NCI-H146 treated with DMSO at 0.1 percent for 48 hours (cell line): ENCODE measurements at regions not wholly inside any gene's neighbourhood (a gene's known extent, or its start where the extent isn't known, plus 50 kb on each side); places are given as distances from the start of the nearest gene placed in this dataset.

Source experiments
- DNase-seq: peaks from one replicate; lab custom pipeline; 2025; ENCODE audit not compliant: unreplicated experiment; lab: John Stamatoyannopoulos, UW

DNA sequence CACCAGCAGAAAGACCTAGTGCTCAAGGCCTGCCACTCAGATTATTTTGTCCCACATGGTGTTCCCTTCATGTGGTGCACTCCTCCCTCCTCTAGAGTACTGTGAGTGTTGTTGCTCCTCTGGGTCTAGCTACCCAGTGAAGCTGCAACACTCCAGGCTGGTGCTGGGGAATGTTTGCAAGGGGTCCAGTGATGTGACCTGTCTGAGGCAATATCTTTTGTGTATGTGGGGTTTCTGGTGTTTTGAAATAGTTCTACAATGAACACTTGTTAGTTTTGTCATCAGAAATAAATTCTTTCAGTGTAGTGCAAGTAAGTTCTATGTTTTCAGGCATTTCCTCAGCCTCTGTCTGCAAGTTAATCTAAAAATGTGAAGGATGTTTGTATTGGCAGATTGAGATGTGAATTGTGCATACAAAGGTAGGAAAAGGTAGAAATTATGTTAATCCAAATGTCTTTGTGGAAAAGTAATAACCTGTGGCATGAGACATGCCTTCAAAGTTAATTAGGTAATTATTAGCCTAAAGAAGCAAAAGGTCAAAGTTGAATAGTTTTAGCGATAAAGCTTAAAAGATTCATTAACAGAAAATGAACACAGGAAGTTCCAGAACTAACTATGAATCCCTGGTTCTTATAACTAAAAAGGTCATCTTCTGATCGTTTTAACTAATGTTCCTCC lies 616.8 kb downstream of the LTN1 start:
- DNase-seq = no peak

DNA sequence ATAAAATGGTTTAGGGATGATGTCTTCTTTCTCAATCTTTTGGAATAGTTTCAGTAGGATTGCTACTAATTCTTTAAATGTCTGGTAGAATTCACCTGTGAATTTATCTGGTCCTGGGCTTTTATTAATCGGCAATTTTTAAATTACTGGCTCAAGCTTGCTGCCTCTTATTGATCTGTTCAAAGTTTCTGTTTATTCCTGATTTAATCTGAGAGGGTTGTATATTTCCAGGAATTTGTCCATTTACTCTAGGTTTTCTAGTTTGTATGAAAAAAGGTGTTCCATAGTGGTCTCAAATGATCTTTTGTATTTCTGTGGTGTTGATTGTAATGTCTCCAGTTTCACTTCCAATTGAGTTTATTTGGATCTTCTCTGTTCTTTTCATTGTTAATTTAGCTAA lies 617.8 kb downstream of the LTN1 start:
- no peak for DNase-seq

DNA sequence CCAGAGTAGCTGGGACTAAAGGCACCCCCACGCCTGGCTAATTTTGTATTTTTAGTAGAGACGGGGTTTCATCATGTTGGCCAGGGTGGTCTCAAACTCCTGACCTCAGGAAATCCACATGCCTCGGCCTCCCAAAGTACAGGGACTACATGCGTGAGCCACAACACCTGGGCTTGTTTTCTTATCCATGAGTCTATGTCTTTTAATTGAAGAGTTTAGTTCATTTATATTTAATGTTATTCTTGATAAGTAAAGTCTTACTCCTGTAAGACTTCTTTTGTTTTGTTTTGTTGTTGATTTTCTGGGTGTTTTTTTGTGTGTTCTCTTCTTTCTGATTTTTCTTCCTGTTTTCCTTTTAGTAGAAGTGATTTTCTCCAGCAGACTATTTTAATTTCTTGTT lies 621.0 kb downstream of the LTN1 start:
- DNase-seq = no peak

DNA sequence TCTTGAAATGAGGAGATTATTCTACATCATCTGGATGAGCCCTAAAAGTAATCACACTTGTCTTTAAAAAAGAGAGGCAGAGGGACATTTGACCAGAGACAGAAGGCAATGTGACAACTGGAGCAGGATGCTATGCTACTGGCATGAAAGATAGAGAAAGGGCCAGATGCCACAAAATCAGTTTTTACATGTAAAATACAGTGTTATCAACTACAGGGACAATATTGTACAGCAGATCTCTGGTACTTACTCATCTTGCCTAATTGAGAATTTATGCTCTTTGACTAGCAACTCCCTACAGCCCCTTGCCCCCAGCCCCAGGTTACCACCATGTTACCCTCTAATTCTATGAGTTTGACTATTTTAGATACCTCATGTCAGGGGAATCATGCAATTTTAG lies 633.4 kb downstream of the LTN1 start:
- DNase-seq = no peak

DNA sequence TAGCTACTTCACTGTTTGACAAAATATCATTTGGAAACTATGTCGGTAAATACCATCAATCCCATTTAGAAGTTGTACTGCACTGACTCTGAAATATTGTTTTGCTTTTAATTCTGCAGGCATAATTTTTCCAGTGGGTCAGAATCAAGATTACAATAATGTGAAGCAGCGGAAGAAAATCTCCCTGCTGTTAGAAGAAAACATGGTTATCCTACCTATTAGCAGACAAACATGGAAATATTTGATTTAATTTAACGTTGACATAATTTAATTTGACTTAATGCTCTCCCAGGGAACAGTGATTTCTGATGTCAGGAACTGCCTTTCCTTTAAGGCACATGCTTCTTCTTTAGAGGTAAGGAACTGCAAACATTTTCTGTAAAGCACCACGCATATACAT lies 634.0 kb downstream of the LTN1 start:
- DNase-seq = no peak

DNA sequence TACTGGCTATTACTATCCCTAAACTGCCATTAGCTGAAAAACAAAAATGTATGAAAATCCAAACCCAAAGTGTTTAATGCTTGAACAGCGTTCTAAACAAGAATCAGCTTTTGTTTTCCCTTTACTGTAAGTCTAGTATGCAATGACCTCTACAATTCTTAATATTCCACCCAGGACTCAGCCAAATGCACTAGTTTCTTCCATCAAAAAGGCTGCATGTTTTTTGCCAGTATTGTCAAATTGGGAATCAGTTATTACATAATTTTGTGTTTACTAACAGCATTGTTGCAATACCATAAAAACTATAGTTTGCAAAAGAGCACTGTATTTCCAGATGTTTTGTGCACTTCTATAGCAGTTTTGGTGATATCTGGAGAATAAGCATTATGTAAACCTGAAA lies 634.5 kb downstream of the LTN1 start:
- DNase-seq = no peak

DNA sequence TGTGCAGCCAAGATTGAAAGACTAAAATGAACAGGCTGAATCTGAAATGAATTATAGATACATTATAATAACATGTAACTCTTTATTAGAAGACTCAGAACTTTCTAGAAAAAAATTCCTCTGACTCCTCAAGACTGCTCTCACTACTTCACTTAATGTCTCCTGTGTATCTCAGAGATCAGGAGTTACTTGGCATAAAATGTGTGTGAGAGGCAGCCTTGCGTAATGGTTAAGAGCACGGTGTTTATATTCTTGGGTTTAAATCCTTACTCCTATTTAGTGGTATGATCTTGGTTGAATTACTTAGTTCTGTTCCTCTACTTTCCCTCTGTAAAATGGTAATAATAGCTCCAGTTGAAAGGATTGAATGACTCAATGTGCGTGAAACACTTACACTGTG lies 634.9 kb downstream of the LTN1 start:
- DNase-seq = no peak

DNA sequence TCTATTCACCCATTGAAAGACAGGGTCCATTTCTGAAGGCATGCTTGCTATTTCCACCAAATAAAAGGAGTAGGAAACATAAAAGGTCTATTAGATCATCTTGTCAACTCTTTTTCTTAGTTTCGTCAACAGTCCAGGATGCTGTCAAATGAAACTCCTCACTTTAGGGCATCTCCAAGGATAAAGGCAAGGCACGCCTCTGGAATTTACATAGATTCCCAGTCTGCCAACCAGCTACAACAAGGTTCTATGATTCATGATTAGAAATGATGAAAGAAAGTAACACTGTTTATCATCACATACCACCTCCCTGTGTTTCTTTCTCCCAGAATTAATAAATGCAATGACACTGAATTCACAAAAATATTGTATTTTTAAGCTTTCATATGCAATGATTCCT lies 636.3 kb downstream of the LTN1 start:
- DNase-seq = no peak

DNA sequence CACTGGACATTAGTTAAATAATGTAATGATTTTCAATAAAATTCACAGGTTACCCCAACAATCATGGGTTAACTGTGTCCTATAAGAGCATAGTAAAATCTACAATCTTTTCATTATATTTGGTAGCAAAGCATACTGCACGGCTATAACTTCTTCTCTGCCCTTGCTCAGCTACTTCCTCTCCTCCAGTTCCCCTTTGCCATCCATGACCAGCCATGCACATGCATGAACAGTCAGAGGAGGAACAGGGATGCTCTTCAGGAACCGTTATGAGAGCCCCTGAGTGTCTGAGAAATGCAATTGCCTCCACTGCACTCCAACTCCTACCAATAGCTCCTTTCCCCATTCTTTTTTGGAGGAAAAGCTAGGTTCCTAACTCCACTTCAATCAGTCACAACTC lies 646.7 kb downstream of the LTN1 start:
- DNase-seq = no peak

DNA sequence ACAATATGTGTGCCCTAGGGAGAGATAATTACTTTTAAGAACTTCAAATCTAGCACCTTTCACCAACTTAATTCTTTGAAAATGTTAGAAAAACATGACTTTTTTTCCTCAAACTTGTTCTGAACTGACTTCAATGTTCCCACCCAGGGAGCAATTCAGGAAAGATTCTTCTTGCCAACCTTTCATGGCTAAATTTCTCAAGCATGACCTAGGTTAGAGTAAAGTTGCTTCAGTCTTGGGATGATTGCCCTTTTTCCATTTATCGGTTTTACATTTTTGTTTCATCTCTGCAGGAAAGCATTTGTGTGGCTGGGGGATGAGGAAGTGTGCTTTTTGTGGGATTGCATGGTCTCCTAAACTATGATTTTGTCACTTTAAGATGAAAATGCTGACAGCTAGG lies 647.7 kb downstream of the LTN1 start:
- DNase-seq = no peak

DNA sequence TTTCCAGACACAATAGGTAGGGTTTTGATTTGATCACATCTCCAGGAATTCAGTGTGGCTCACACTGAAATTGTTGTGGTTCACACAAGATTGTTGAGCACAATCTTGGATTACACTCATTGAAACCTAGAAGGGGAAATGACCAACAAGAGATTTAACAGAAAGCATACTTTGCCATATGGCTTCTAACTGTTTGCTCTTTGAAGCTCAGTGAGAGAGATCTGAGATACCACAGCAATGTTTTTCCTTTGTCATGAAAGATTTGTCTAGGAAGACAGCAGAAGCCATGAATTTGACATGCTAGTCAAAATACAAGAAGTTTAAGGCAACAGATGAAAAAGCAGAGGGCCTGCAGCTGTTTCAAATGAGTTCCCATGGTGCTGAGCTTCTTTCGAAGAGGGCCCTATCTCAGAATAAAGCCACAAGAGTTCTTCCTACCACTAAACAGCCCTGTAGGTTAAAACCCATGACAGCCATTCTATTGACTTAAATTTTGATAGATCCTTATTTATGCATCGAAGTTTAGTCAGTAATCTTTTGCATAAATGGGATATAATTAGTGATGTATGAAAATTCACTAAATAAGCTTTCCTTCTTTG lies 650.4 kb downstream of the LTN1 start:
- DNase-seq = no peak

DNA sequence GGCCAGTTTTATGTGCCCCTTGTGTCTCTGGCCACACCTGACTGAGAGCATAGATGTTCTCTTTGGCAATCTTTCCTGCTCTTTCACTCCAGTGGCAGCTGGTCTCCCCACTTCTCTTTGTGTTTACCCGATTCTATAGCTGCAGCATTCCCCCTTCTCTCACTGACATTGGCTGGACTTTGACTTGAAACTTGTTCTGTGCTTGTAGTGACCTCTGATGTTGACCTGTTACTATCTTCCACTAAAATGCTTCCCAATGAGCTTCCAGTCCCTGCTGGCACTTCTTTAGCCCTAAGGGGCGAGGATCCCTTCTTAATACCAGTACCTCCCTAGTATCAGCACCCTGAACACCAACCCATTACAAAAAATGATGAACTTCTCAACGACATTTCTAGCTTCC lies 653.3 kb downstream of the LTN1 start:
- no peak for DNase-seq

DNA sequence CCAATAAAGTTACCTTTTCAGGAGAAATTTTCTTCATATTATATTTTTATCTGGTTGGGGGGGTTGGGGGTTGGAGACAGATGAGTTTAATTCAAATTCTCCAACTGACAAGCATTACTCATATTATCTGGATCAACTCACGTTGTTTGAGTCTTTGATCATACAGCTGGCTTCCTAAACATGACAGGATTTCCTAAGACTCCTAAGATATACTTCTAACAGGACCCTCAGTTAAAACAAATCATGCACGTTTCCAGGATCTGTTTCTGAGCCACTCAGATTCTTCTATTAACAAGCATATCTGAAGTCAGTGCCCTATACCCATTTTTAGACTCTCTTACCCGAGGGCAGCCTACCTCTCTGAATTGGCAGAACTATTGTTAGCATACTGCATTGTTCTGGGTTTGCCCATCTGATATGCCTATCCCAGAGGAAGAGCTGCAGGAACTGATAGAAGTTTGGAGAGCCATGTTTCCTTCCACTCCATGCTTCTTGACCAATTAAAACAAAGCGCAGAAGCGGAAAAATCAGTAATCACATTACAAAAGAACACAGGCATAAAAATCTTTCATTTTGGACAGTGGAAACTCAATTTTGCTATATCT lies 653.9 kb downstream of the LTN1 start:
- DNase-seq = no peak

DNA sequence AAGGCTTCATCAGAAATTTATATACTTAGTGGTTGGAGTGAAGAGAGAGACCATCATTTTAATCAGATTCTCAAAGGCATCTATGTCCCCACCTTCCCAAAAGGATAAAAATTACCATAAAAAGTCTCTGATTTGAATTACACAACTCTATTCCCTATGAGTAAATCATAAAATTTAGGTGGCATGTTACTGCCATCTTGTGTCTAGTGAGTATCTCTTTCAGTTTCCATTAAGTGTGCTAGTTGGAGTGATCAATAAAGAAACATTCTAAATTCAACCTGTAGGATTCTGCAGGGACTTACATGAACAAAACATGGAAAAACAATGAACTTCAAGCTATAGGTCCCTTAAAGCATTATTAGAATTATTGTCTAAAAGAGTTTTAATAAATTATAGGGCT lies 655.4 kb downstream of the LTN1 start:
- DNase-seq = peak; percentile 0

DNA sequence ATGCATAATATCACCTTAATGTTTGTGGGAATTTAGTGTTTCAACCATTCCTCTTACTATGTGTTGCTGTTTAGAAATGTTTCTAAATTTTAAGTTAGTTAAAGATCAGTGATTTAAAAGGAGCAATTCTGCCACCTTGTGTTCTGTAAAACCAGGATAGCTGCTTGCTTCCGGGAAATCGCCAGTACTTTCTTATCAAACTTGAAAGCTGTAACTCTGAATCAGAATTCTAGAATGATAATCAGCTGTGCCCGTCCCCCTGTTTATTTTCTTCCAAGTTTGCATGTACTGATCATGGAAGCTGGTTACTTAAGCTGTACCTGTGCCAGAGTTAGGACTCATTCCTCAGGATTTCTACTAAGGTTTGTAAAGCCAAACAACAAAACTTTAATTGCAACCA lies 656.4 kb downstream of the LTN1 start:
- no peak for DNase-seq

DNA sequence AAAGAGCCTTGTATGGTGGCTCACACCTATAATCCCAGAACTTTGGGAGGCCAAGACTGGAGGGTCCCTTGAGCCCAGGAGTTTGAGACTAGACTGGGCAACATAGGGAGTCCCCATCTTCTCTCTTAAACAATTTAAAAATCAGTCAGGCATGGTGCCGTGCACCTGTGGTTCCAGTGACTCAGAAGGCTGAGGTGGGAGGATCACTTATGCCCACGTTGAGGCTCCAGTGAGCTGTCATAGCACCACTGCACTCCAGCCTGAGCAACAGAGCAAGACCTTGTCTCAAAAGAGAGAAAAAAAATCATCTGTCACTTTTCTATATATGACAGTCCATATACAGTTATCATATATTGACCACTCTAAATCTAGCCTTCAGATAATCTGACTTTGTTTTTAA lies 658.3 kb downstream of the LTN1 start:
- DNase-seq = no peak

DNA sequence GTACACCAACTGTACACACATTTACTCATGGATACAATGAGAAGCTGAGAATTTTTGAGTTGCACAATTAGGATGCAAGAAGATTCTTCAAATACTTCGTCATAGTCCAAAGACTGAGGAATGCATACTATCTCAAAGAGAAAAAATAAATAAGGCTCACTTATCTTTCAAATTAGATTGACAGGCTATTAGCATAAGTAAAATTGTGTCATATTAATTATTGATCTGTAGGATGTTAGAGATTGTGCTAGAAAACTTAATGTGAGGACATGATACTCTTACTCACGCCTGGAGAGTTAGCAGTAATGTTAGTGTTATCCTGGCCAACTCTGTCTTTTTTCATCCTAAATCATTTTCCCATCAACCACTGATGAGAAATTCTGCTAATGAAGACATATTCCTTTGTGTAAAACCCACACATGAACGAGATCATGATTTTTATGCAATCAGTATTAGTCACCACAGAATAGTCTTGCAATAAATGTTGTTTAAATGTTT lies 659.0 kb downstream of the LTN1 start:
- no peak for DNase-seq

DNA sequence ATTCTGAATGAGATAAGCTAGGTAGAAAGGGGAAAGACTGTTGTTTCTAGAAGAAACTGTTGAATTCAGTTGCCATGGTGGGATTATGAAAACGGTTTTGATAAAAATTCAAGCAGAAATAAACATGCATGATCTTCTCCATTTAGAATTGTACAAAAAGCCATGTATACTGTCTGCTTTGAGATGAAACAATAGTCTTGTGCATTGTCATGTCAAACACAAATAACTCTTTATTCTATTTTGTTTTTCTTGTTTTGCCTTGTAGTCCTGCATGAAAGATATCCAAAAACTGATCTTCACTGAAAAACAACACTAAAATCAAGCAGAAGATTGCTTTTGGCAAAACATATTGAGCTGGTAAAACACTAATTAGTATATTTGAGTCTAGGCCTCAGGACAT lies 659.9 kb downstream of the LTN1 start:
- DNase-seq = no peak

DNA sequence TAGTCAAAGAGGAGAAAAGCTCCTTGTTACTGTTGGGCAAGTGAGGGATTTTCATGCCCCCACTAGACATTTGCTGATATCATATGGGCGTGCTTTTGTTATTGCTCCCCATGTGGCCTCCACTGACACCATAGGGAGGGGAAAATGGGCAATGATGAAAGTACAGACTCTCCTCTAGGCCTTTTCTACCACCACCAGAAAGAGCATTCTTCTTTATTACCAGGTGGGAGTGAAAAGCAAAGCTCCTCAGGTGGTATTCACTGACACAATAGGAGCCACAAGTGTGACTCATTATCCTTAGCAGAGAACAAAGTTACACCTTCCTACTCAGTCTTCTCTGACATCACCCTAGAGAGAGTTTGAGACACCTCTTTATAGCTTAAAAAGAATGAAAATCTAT lies 667.1 kb downstream of the LTN1 start:
- peak; percentile 76 for DNase-seq

DNA sequence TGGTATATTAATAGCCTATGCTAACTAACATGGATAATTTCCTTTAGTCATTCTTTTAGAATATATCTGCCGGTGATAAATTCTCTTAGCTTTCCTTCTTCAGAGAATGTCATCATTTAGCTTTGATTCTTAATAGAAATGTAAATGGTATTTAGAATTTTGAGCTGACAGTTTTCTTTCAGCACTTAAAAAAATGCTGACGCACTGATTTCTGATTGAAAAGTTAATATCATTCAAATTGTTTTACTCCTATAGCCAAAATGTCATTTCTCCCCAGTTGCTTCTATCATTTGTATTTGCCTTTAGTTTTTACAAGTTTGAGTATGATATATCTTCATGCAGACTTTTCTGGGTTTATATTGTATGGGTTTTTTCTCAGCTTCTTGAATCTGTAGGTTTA lies 668.0 kb downstream of the LTN1 start:
- no peak for DNase-seq

DNA sequence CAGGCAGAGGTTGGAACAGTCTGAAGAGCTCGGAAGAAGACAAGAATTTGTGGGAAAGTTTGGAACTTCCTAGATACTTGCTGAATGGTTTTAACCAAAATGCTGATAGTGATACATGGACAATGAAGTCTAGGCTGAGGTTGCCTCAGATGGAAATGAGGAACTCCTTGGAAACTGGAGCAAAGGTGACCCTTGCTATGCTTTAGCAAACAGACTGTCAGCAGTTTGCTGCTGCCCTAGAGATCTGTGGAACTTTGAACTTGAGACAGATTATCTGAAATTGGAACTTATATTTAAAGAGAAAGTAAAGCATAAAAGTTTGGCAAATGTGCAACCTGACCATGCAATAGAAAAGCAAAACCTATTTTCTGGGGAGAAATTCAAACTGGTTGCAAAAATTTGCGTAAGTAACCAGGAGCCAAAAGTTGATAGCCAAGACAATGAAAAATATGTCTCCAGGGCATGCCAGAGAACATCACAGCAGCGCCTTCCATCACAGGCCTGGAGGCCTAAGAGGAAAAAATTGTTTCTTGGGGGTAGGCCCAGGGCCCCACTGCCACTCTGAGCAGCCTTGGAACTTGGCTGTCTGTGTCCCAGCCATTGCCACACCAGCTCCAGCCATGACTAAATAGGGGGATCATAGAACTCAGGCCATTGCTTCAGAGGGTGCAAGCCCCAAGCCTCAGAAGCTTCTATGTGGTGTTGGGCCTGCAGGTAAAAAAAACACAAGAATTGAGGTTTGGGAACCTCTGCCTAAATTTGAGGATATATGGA lies 675.3 kb downstream of the LTN1 start:
- DNase-seq = no peak
